ENCODE measurements at regions not wholly inside any gene's neighbourhood (a gene's known extent, or its start where the extent isn't known, plus 50 kb on each side); places are given as distances from the start of the nearest gene placed in this dataset.

DNA sequence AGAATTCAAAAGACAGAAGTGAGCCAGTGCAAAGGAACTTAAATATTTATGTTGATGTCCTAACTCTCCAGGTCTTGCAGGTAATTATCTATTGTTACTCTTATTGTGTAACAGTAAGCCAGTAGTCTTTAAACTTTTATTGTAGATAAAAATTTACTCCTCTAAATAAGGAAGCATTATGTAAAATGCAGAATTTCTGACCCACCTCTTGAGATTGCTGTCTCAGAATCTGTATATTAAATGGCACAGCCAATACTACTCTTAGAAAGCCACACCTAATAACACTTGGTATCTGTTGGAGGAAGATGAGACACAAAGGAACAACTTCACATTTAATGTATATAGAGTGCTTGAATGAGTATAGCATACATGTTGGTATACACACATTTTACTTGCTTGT is 613.5 kb upstream of the ZNF804A start:
- TF ChIP-seq POLR2AphosphoS5 (IDR thresholded peaks at IDR 0.05) (no peak), EZH2 (IDR thresholded peaks at IDR 0.05; ENCODE audit: borderline replicate concordance, insufficient read depth, low read length, poor library complexity, severe bottlenecking) (no peak), CTCF (IDR thresholded peaks at IDR 0.05; ENCODE audit: poor library complexity, severe bottlenecking) (no peak), EP300 (conservative IDR thresholded peaks at IDR 0.05; ENCODE audit: poor library complexity, severe bottlenecking) (no peak), MXI1 (conservative IDR thresholded peaks at IDR 0.05; ENCODE audit: poor library complexity, severe bottlenecking) (no peak), TAF1 (IDR thresholded peaks at IDR 0.05; ENCODE audit: low read depth) (no peak), SMC3 (conservative IDR thresholded peaks at IDR 0.05; ENCODE audit: poor library complexity) (no peak), REST (IDR thresholded peaks at IDR 0.05; ENCODE audit: borderline replicate concordance) (no peak), RAD21 (conservative IDR thresholded peaks at IDR 0.05) (no peak)
